Ovary (tissue), 3 donors: ENCODE measurements at regions not wholly inside any gene's neighbourhood (a gene's known extent, or its start where the extent isn't known, plus 50 kb on each side); places are given as distances from the start of the nearest gene placed in this dataset.

Source experiments
- EP300 ChIP-seq: sonication (generic); formaldehyde crosslinking; IDR thresholded peaks from one replicate; pipeline ENCODE4 v1.6.1; 2017; ENCODE audit warnings: antibody characterized with exemption
- POLR2A ChIP-seq: fragments of 450-650 bp; IDR thresholded peaks from one replicate; pipeline ENCODE4 v1.6.1; 2017; ENCODE audit warnings: antibody characterized with exemption, mild to moderate bottlenecking, moderate library complexity
- TF ChIP-seq, protein P1 (sequence below), 3 donors: fragments of 450-650 bp in 2 of 3; fragments of 200-600 bp in 1 of 3; IDR thresholded peaks; one replicate each; pipeline versions ENCODE4 v1.5.1 to v1.8.0; 2016 to 2022; ENCODE audit warnings: antibody characterized with exemption in 3 of 3, mild to moderate bottlenecking in 1 of 3
- donor health status: DM: no; HTN: no; CAD: no.

DNA sequence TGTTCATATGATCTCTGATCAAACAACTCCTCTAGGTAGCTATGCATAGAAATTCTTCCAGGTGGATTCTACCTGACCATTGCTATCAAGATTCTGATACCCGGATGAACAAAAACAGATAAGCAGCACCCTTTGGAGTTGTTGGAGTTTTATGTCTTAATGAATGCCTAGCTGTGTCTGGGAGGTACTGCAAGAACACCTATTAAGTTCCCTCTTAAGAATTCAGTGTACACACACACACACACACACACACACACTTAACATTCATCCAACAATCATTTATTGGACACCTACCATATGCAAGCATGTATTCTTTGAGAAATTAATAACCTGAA lies 58.1 kb upstream of the FNDC3B start:
- TF ChIP-seq, protein P1, sequence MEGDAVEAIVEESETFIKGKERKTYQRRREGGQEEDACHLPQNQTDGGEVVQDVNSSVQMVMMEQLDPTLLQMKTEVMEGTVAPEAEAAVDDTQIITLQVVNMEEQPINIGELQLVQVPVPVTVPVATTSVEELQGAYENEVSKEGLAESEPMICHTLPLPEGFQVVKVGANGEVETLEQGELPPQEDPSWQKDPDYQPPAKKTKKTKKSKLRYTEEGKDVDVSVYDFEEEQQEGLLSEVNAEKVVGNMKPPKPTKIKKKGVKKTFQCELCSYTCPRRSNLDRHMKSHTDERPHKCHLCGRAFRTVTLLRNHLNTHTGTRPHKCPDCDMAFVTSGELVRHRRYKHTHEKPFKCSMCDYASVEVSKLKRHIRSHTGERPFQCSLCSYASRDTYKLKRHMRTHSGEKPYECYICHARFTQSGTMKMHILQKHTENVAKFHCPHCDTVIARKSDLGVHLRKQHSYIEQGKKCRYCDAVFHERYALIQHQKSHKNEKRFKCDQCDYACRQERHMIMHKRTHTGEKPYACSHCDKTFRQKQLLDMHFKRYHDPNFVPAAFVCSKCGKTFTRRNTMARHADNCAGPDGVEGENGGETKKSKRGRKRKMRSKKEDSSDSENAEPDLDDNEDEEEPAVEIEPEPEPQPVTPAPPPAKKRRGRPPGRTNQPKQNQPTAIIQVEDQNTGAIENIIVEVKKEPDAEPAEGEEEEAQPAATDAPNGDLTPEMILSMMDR (IDR thresholded peaks at IDR 0.05) = no peak
- no peak for TF ChIP-seq POLR2A
- no peak for TF ChIP-seq EP300
